Endothelial cell of umbilical vein (primary cell): ENCODE measurements at regions not wholly inside any gene's neighbourhood (a gene's known extent, or its start where the extent isn't known, plus 50 kb on each side); places are given as distances from the start of the nearest gene placed in this dataset.

ENCODE experiments used
- BruUV-seq: library from RNA; stranded (reverse); fragments of 400-500 nt; replicated peaks from 2 replicates; lab custom pipeline; 2021; lab: Mats Ljungman, UMichigan
- CTCF ChIA-PET: fragments of 300-600, 350-600 bp; sonication (Branson Sonifier 250); formaldehyde crosslinking; loops from one replicate; lab custom pipeline; 2021; ENCODE audit warnings: antibody characterized with exemption, inconsistent platforms; lab: Charles Lee
- POLR2A ChIA-PET: fragments of 300-600, 350-600 bp; sonication (Branson Sonifier 250); formaldehyde crosslinking; loops from one replicate; lab custom pipeline; 2021; ENCODE audit warnings: antibody characterized with exemption, inconsistent platforms; lab: Charles Lee
- DNase-seq: peaks from one replicate; pipeline ENCODE4 v3.0.0-alpha.2; 2011; ENCODE audit warnings: low read depth, low spot score
- FAIRE-seq: peaks from 2 replicates; lab custom pipeline; 2011; peaks lifted over from hg19 to GRCh38; lab: Jason Lieb, UNC
- H2AFZ ChIP-seq: 2 replicates; pipeline ENCODE4 v1.6.0; 2012; ENCODE audit warnings: low read depth, low read length, control low read depth, inconsistent platforms
- H3K27ac ChIP-seq: 2 replicates; pipeline ENCODE4 v1.5.1; 2011; ENCODE audit warnings: low read depth, mild to moderate bottlenecking, control low read depth, low read length, moderate library complexity; ENCODE audit not compliant: insufficient read depth
- H3K27me3 ChIP-seq, 2 experiments: 2 replicates each; pipeline versions ENCODE4 v1.6.0 to v1.6.1; 2011; ENCODE audit warnings: low read length in 2 of 2, mixed read lengths in 1 of 2; ENCODE audit not compliant: control insufficient read depth in 2 of 2, insufficient read depth in 2 of 2
- H3K36me3 ChIP-seq, 2 experiments: 2 replicates in 1 of 2; 3 replicates in 1 of 2; pipeline ENCODE4 v1.5.1; 2011; ENCODE audit warnings: low read length in 2 of 2, mild to moderate bottlenecking in 1 of 2, moderate library complexity in 1 of 2; ENCODE audit not compliant: control insufficient read depth in 2 of 2, insufficient read depth in 2 of 2; ENCODE audit errors: extremely low read depth in 1 of 2
- H3K4me1 ChIP-seq: 3 replicates; pipeline ENCODE4 v1.5.1; 2011; ENCODE audit warnings: mild to moderate bottlenecking, low read length; ENCODE audit not compliant: control insufficient read depth, insufficient read depth; ENCODE audit errors: extremely low read depth
- H3K4me2 ChIP-seq: 2 replicates; pipeline ENCODE4 v1.6.1; 2011; ENCODE audit warnings: low read length, control low read depth, mixed read lengths; ENCODE audit not compliant: insufficient read depth
- H3K4me3 ChIP-seq, 3 experiments: fragments of 200-600 bp in 1 of 3; sonication (generic), shearing (Covaris generic) in 1 of 3; replicated peaks in 1 of 3; 2 replicates each; pipeline ENCODE4 v1.5.1; 2011 to 2016; ENCODE audit warnings: control low read depth in 3 of 3, low read length in 3 of 3, mild to moderate bottlenecking in 2 of 3, inconsistent platforms in 1 of 3, low read depth in 1 of 3, moderate library complexity in 1 of 3; ENCODE audit not compliant: insufficient read depth in 1 of 3
- H3K79me2 ChIP-seq: 2 replicates; pipeline ENCODE4 v1.6.0; 2012; ENCODE audit warnings: low read length, inconsistent platforms; ENCODE audit not compliant: control insufficient read depth, insufficient read depth
- H3K9ac ChIP-seq: replicated peaks from 2 replicates; pipeline ENCODE3; 2011; ENCODE audit warnings: low read length, control low read depth; ENCODE audit not compliant: insufficient read depth; ENCODE audit errors: extremely low read depth
- H3K9me1 ChIP-seq: replicated peaks from 3 replicates; pipeline ENCODE4 v1.6.0; 2011; ENCODE audit warnings: mild to moderate bottlenecking, low read length; ENCODE audit not compliant: control insufficient read depth, insufficient read depth; ENCODE audit errors: extremely low read depth
- H3K9me3 ChIP-seq: replicated peaks from 2 replicates; pipeline ENCODE4 v1.5.1; 2012; ENCODE audit warnings: low read length, inconsistent platforms; ENCODE audit not compliant: control insufficient read depth, insufficient read depth
- H4K20me1 ChIP-seq: replicated peaks from 2 replicates; pipeline ENCODE3; 2011; ENCODE audit warnings: mild to moderate bottlenecking, low read length; ENCODE audit not compliant: control insufficient read depth, insufficient read depth; ENCODE audit errors: extremely low read depth
- CTCF ChIP-seq, 2 donors: IDR thresholded peaks; 1 replicate in 1 of 2; 2 replicates in 1 of 2; pipeline ENCODE4 v1.5.1; 2011; ENCODE audit warnings: low read length in 2 of 2, mild to moderate bottlenecking in 2 of 2, moderate library complexity in 2 of 2, control low read depth in 1 of 2, inconsistent platforms in 1 of 2, low read depth in 1 of 2; ENCODE audit not compliant: insufficient read depth in 1 of 2; ENCODE audit errors: extremely low read depth in 1 of 2
- EZH2 ChIP-seq: IDR thresholded peaks from 2 replicates; pipeline ENCODE4 v1.6.1; 2012; ENCODE audit warnings: borderline replicate concordance, low read depth, mild to moderate bottlenecking, moderate library complexity, low read length, inconsistent platforms; ENCODE audit not compliant: severe bottlenecking
- JUN ChIP-seq: IDR thresholded peaks from 2 replicates; pipeline ENCODE4 v1.6.1; 2011; ENCODE audit warnings: borderline replicate concordance, low read depth; ENCODE audit not compliant: insufficient read length, insufficient read depth
- MYC ChIP-seq: IDR thresholded peaks from one replicate; pipeline ENCODE4 v1.6.1; 2011; ENCODE audit warnings: mild to moderate bottlenecking, low read depth, low read length
- dilution Hi-C: fragments of 300-500 bp; cut with MboI; formaldehyde crosslinking; loops from one replicate; pipeline ENCODE4 v1.15.0; 2019; ENCODE audit warnings: low sequenced_read_pairs; ENCODE audit not compliant: extremely low pct_ligation_motif_present
- intact Hi-C: fragments of 100-400 bp; cut with micrococcal nuclease; formaldehyde crosslinking; loops from one replicate; pipeline ENCODE4 v1.10.0; 2022

GRCh38 chr20:6469695-6470094 is 297.8 kb upstream of the BMP2 start:
- no peaks in the 10 kb centered on the region for H3K9me1 ChIP-seq
- peak overlapping the region; percentile 8 for H3K4me2 ChIP-seq
- H3K4me3 ChIP-seq: no peak overlapping the region
- H3K27ac ChIP-seq: no peak overlapping the region
- no peak overlapping the region for H3K9ac ChIP-seq
- dilution Hi-C loops: no loop called here
- POLR2A ChIA-PET: no interaction called here
- no TSS peak for BruUV-seq
- H3K9me3 ChIP-seq: no peaks in the 10 kb centered on the region
- H3K4me1 ChIP-seq: peaks cover 12% of the 10 kb centered on the region
- H3K27me3 ChIP-seq: no peaks in the 10 kb centered on the region
- H3K36me3 ChIP-seq: no peaks in the 10 kb centered on the region
- FAIRE-seq: no peak
- no peak overlapping the region for H2AFZ ChIP-seq
- H4K20me1 ChIP-seq: no peaks in the 10 kb centered on the region
- no peaks in the 10 kb centered on the region for H3K79me2 ChIP-seq
- DNase-seq: no peak
- intact Hi-C loops: loop anchor here (2.0 kb wide), 1 partner anchor 93 kb away; no protein-coding TSS in a partner anchor
- TF ChIP-seq JUN: no peak
- TF ChIP-seq MYC: no peak
- TF ChIP-seq EZH2: no peak
- TF ChIP-seq CTCF (IDR thresholded peaks at IDR 0.05; ENCODE audit: extremely low read depth in 1 of 2, insufficient read depth in 1 of 2, low read depth in 1 of 2, low read length in 2 of 2): no peak
- CTCF ChIA-PET: no interaction called here

- ChIA-PET POLR2A (no interaction called here), CTCF (no interaction called here)
- FAIRE-seq (peak; percentile 60), DNase-seq (peak; percentile 37)
- dilution Hi-C loops: no loop called here
- Histone ChIP-seq H3K9me3 (no peaks in the 10 kb centered on the region), H3K4me2 (peak overlapping the region; percentile 55), H2AFZ (no peak overlapping the region), H3K27ac (peak overlapping the region; percentile 33), H3K36me3 (no peaks in the 10 kb centered on the region), H4K20me1 (no peaks in the 10 kb centered on the region), H3K4me1 (peaks cover 12% of the 10 kb centered on the region), H3K9ac (no peak overlapping the region), H3K4me3 (no peak overlapping the region), H3K9me1 (no peaks in the 10 kb centered on the region), H3K79me2 (no peaks in the 10 kb centered on the region), H3K27me3 (no peaks in the 10 kb centered on the region)
- TF ChIP-seq JUN (peak; percentile 30), EZH2 (no peak)
- BruUV-seq: no TSS peak
- intact Hi-C loops: loop anchor here (2.0 kb wide), 1 partner anchor 94 kb away; no protein-coding TSS in a partner anchor
Observed at GRCh38 chr20:6468423-6469116, 298.9 kb upstream of the BMP2 start.
